Left lobe of liver (tissue), 2 donors: ENCODE measurements at regions not wholly inside any gene's neighbourhood (a gene's known extent, or its start where the extent isn't known, plus 50 kb on each side); places are given as distances from the start of the nearest gene placed in this dataset.
"Not testable (repeated sequence)": the region's sequence is repeated elsewhere in the genome, so short reads cannot be mapped to it uniquely, and the experiment has no call there.

Experiments used
- ATAC-seq: fragments of 200-7000 bp; cut with Tn5 transposase; one replicate; pipeline ENCODE4 v1.9.1; 2020; ENCODE audit warnings: mild to moderate bottlenecking, moderate library complexity
- DNase-seq: peaks from one replicate; pipeline ENCODE4 v3.0.0-alpha.2; 2020; ENCODE audit warnings: low spot score
- donor health status: DM: no; HTN: no; CAD: no; lungs with moderate emphysema.
- donor health status: DM: no; HTN: yes; CAD: no.

- DNase-seq (no peak), ATAC-seq (peak; percentile 82)
Measured at GRCh38 chr6:12474167-12475140, 184.3 kb downstream of the EDN1 start.

- ATAC-seq (no peak), DNase-seq (no peak)
Measured at GRCh38 chr6:12476484-12476883, 186.3 kb downstream of the EDN1 start.

- no peak for ATAC-seq
Measured at GRCh38 chr6:12477616-12478015, 187.5 kb downstream of the EDN1 start.

GRCh38 chr6:12478921-12479320 lies 188.8 kb downstream of the EDN1 start:
- ATAC-seq (no peak), DNase-seq (no peak)

More at GRCh38 chr6:12477616-12478015, 187.5 kb downstream of the EDN1 start:
- no peak for DNase-seq

- DNase-seq (no peak), ATAC-seq (no peak)
Measured at GRCh38 chr6:12479451-12479850, 189.3 kb downstream of the EDN1 start.

- DNase-seq (no peak), ATAC-seq (no peak)
Measured at GRCh38 chr6:12479881-12480280, 189.7 kb downstream of the EDN1 start.

GRCh38 chr6:12480379-12480778 lies 190.2 kb downstream of the EDN1 start:
- DNase-seq (no peak), ATAC-seq (no peak)

GRCh38 chr6:12481292-12481691 lies 191.1 kb downstream of the EDN1 start:
- DNase-seq = no peak
- ATAC-seq = no peak

- ATAC-seq (no peak), DNase-seq (no peak)
Measured at GRCh38 chr6:12481850-12482249, 191.7 kb downstream of the EDN1 start.

GRCh38 chr6:12482386-12483375 lies 192.5 kb downstream of the EDN1 start:
- DNase-seq (no peak), ATAC-seq (no peak)

- DNase-seq (no peak), ATAC-seq (no peak)
Measured at GRCh38 chr6:12483712-12484111, 193.6 kb downstream of the EDN1 start.

- ATAC-seq (no peak), DNase-seq (no peak)
Measured at GRCh38 chr6:12484519-12484918, 194.4 kb downstream of the EDN1 start.

- no peak for ATAC-seq
- no peak for DNase-seq
Measured at GRCh38 chr6:12485226-12485764, 195.1 kb downstream of the EDN1 start.

GRCh38 chr6:12485837-12486236 lies 195.7 kb downstream of the EDN1 start:
- no peak for DNase-seq
- ATAC-seq = no peak

GRCh38 chr6:12490351-12490903 lies 200.3 kb downstream of the EDN1 start:
- no peak for ATAC-seq
- DNase-seq = no peak

- ATAC-seq = peak; percentile 35
- no peak for DNase-seq
Measured at GRCh38 chr6:12490904-12491571, 200.9 kb downstream of the EDN1 start.

- not testable (repeated sequence) for DNase-seq, ATAC-seq
Measured at GRCh38 chr6:12492929-12493328, 202.8 kb downstream of the EDN1 start.

- ATAC-seq (no peak), DNase-seq (no peak)
Measured at GRCh38 chr6:12493446-12493845, 203.3 kb downstream of the EDN1 start.

GRCh38 chr6:12494161-12494560 lies 204.0 kb downstream of the EDN1 start:
- DNase-seq (no peak), ATAC-seq (no peak)

- DNase-seq (no peak), ATAC-seq (no peak)
Measured at GRCh38 chr6:12501990-12502389, 211.8 kb downstream of the EDN1 start.
